KOPT-K1 (cell line): ENCODE measurements at regions not wholly inside any gene's neighbourhood (a gene's known extent, or its start where the extent isn't known, plus 50 kb on each side); places are given as distances from the start of the nearest gene placed in this dataset.

Experiments used
- H3K27ac ChIP-seq: fragments of 200-600 bp; sonication (generic); 2 replicates; pipeline ENCODE4 v1.5.1; 2016; ENCODE audit warnings: antibody characterized with exemption, mild to moderate bottlenecking, low read depth, low read length; ENCODE audit not compliant: poor library complexity, severe bottlenecking
- H3K36me3 ChIP-seq: fragments of 200-600 bp; sonication (generic); 2 replicates; pipeline ENCODE4 v1.5.1; 2017; ENCODE audit warnings: antibody characterized with exemption, mild to moderate bottlenecking, low read length, moderate library complexity; ENCODE audit not compliant: insufficient read depth
- H3K9me3 ChIP-seq: fragments of 200-600 bp; sonication (generic); 2 replicates; pipeline ENCODE4 v1.5.1; 2017; ENCODE audit warnings: antibody characterized with exemption, low read length, mild to moderate bottlenecking; ENCODE audit not compliant: insufficient read depth, poor library complexity, severe bottlenecking

DNA sequence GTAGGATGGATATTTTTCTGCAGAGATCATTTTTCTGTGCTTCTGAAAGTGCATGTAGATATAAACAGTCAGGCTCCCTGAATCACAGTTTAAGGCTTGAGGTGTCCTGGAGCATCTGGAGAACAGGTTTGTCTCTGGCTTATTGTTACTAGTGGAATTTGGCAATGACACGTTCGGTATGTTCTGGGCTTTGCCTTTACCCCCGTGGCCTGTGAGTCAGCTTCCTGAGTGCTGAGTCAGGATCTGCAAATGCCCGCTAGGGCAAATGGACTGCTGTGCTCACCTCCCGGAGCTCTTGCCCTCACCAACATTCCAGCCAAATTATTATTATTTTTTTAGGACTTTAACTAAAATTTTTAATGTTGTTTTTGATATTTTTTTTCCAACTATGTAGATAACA lies 192.5 kb upstream of the PRSS1 start:
- H3K27ac ChIP-seq = no peak overlapping the region
- no peaks in the 10 kb centered on the region for H3K36me3 ChIP-seq
- H3K9me3 ChIP-seq = no peaks in the 10 kb centered on the region

- Histone ChIP-seq H3K27ac (peak overlapping the region; percentile 96), H3K9me3 (no peaks in the 10 kb centered on the region)
These were observed 194.4 kb upstream of the PRSS1 start for GRCh38 chr7:142554560-142555532.

DNA sequence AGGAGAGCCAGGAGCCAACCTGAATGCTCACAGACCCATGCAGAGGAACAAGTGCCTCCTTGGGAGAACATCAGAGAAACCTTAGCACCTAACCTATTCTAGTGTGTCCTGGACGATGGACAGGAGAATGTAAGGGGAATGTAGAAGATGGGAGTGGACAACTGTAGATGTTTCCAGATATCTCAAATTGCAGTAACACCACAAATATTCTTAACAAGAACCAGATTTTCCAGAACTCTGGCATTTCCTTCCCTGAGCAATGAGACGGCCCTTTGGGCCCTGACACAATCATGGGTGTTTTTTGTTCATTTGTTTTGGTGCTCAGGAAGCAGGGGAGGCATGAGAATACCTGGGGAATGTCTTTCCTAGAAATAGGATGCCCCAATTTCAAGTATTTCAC lies 196.1 kb upstream of the PRSS1 start:
- no peaks in the 10 kb centered on the region for H3K9me3 ChIP-seq
- H3K27ac ChIP-seq = peak overlapping the region; percentile 96
- H3K36me3 ChIP-seq = no peaks in the 10 kb centered on the region

More at GRCh38 chr7:142554560-142555532, 194.4 kb upstream of the PRSS1 start:
- H3K36me3 ChIP-seq = no peaks in the 10 kb centered on the region

DNA sequence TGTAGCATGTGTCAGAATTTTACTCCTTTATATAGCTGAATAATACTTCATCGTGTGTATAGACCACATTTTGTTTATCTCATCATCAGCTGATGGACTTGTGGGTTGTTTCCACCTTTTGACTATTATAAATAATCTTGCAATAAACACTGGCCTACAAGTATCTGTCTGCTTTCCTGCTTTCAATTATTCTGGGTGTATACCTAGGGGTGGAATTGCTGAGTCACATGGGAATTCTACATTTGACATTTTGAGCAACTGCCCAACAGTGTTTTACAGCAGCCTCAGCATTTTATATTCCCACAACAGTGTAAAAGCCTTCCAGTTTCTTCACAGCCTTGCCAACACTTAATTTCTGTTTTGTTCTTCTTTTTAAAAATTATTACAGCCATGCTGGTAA lies 200.3 kb upstream of the PRSS1 start:
- Histone ChIP-seq H3K36me3 (no peaks in the 10 kb centered on the region), H3K9me3 (no peaks in the 10 kb centered on the region), H3K27ac (peak overlapping the region; percentile 96)

DNA sequence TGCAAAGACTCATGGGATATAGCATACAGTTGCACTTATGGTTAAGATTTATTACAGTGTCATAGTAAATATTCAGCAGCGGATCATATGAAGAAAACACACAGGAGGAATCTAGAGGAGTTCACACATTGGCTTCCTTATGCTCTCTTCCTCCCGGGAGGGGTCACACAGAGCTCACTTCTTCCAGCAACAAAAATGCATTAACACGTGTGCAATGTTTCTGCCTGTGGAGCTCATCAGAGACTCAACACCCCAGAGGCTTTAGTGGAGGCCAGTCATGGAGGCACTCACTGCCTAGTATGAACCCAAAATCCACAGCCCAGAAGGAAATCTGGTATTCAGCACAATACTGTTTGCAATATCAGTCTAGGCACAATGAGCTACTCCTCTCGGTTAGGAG lies 202.8 kb upstream of the PRSS1 start:
- no peaks in the 10 kb centered on the region for H3K9me3 ChIP-seq
- no peaks in the 10 kb centered on the region for H3K36me3 ChIP-seq
- peak overlapping the region; percentile 95 for H3K27ac ChIP-seq

DNA sequence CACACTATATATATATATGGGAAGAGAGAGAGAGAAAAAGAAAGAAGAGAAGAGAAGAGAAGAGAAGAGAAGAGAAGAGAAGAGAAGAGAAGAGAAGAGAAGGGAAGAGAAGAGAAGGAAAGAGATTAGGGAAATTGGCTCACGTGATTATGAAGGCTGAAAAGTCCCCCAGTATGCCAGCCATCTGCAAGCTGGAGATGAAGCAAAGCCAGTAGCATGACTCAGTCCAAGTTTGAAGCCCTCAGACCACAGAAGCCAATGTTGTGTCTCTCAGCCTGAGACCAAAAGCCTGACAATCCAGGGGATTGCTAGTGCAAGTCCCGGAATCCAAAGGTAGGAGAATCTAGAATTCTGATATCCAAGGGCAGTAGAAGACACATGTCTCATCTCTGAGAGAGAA lies 206.3 kb upstream of the PRSS1 start:
- no peaks in the 10 kb centered on the region for H3K9me3 ChIP-seq
- no peaks in the 10 kb centered on the region for H3K36me3 ChIP-seq
- peak overlapping the region; percentile 95 for H3K27ac ChIP-seq

GRCh38 chr7:142542105-142542504 lies 207.2 kb upstream of the PRSS1 start:
- H3K36me3 ChIP-seq = no peaks in the 10 kb centered on the region

DNA sequence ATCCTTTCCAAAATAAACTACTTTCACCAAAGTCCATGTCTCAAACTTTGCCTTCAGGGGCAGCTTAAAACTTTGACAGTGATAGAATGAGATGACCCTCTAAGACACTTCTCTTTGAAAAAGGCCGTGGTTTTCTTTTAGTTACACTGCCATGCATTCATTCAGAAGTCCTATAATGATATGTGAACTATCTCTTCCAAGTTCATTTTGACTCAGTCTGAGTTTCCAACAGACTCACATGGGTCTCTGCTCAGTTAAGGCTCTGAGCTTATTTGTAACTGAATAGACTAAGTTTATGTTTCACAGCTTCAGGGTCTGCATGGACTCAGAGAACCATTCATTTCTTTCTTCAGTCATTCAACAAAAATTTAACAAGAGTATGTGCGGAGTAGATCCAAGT lies 208.9 kb upstream of the PRSS1 start:
- peak overlapping the region; percentile 97 for H3K27ac ChIP-seq
- no peaks in the 10 kb centered on the region for H3K9me3 ChIP-seq

More at GRCh38 chr7:142542105-142542504, 207.2 kb upstream of the PRSS1 start:
- H3K27ac ChIP-seq = peak overlapping the region; percentile 97
- H3K9me3 ChIP-seq = no peaks in the 10 kb centered on the region

DNA sequence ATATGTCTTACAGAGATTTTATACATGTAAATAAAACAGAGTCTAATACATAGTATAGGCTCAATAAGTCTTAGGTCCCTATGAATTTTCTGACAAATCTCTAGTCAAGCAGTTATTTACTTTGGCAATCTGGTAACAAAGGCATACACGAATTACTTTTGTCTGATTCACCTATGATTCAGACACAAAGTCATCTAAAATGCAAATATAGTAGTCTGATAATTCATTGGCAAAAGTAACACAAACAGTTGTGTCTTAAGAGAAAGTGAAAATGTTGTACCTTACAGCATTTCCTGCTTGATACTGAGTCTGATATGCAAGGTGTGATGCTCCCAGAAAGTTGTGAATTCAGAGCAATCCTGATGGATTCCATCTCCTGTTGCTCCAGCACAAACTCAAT lies 209.4 kb upstream of the PRSS1 start:
- H3K36me3 ChIP-seq = no peaks in the 10 kb centered on the region
- H3K27ac ChIP-seq = peak overlapping the region; percentile 97

More for the DNA sequence above, 208.9 kb upstream of the PRSS1 start:
- no peaks in the 10 kb centered on the region for H3K36me3 ChIP-seq

DNA sequence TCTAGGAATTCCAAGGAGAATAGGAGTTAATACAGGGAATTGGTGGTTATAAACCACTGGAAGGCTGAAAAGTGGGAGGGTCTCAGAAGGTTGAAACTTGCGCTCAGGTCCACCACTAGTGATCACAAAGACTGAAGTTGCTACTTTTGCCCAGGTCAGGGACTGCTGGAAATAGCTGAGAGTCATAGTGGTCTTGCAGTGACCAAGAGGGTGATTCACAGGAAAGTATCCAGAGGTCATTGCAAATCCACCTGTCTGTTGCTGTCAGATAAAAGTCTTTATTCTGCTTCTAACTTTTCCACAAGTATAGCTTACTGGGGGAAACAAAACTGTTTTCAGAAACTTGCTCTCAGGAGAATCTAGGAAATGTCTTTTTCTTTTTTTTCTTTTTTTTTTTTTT lies 211.5 kb upstream of the PRSS1 start:
- Histone ChIP-seq H3K9me3 (no peaks in the 10 kb centered on the region), H3K27ac (peak overlapping the region; percentile 97), H3K36me3 (no peaks in the 10 kb centered on the region)

More for the DNA sequence above, 209.4 kb upstream of the PRSS1 start:
- H3K9me3 ChIP-seq = no peaks in the 10 kb centered on the region

GRCh38 chr7:142535123-142535779 lies 214.0 kb upstream of the PRSS1 start:
- Histone ChIP-seq H3K36me3 (peaks cover 8% of the 10 kb centered on the region), H3K27ac (peak overlapping the region; percentile 97), H3K9me3 (no peaks in the 10 kb centered on the region)

GRCh38 chr7:142534726-142535122 lies 214.5 kb upstream of the PRSS1 start:
- peaks cover 13% of the 10 kb centered on the region for H3K36me3 ChIP-seq
- peak overlapping the region; percentile 97 for H3K27ac ChIP-seq
- no peaks in the 10 kb centered on the region for H3K9me3 ChIP-seq

DNA sequence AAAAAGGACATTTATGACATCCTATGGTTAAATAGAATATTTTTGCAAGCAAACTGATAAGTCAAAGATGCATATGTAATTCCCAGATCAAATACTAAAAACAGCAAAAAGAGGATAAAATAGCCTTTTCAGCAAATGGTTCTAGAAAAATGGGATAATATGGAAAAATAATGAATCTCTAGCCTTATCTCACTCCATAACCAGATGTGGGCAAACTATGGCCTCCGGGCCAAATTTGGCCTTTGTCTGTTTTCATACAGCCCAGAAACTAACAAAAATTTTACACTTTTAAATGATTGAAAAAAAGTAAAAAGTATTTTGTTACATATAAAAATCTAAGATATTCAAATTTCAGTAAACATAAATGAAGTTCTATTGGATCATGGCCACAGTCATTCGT lies 215.4 kb upstream of the PRSS1 start:
- Histone ChIP-seq H3K27ac (peak overlapping the region; percentile 97), H3K36me3 (peaks cover 21% of the 10 kb centered on the region)

GRCh38 chr7:142529591-142529990 lies 219.7 kb upstream of the PRSS1 start:
- peak overlapping the region; percentile 97 for H3K27ac ChIP-seq
- no peaks in the 10 kb centered on the region for H3K9me3 ChIP-seq

More for the DNA sequence above, 215.4 kb upstream of the PRSS1 start:
- H3K9me3 ChIP-seq = no peaks in the 10 kb centered on the region

GRCh38 chr7:142528608-142529408 lies 220.5 kb upstream of the PRSS1 start:
- Histone ChIP-seq H3K27ac (peak overlapping the region; percentile 97), H3K9me3 (no peaks in the 10 kb centered on the region), H3K36me3 (peaks cover 65% of the 10 kb centered on the region)

More at GRCh38 chr7:142529591-142529990, 219.7 kb upstream of the PRSS1 start:
- peaks cover 64% of the 10 kb centered on the region for H3K36me3 ChIP-seq
